ENCODE measurements at regions not wholly inside any gene's neighbourhood (a gene's known extent, or its start where the extent isn't known, plus 50 kb on each side); places are given as distances from the start of the nearest gene placed in this dataset.

DNA sequence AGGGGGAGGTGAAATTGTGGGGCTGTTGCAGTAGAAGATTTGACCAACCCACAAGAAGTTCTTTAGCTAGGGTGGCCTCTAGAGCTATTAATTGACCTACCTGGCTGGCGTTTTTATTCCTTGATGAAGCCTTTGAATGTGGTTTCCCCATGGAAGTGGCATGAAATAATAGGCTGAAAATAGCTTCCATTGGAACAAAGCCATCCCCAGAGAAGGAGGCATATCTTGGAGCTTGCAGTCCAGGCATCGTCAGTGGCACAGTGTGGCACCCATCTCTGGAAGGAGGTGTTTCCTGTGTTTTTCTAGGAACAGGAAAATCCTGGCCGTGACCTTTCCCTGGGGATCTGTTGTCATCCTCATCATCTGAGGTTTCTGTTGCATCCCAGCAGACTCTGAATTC is 96.3 kb upstream of the WDR1 start:
- no peak for TF ChIP-seq CTCF (IDR thresholded peaks at IDR 0.05; ENCODE audit: low read length)
- no peak for TF ChIP-seq EZH2 (optimal IDR thresholded peaks at IDR 0.05; ENCODE audit: low read depth, low read length)
